G401 (cell line): ENCODE measurements at regions not wholly inside any gene's neighbourhood (a gene's known extent, or its start where the extent isn't known, plus 50 kb on each side); places are given as distances from the start of the nearest gene placed in this dataset.

ENCODE experiments used
- DNase-seq: peaks from one replicate; pipeline ENCODE4 v3.0.0-alpha.2; 2015; ENCODE audit warnings: low spot score
- in situ Hi-C: cut with HindIII; loops from 2 replicates; pipeline ENCODE4 v1.10.0; 2016; ENCODE audit warnings: low sequenced_read_pairs, mixed read lengths

GRCh38 chr10:14468023-14468441 is 137.3 kb upstream of the FRMD4A start:
- in situ Hi-C loops, result no loop called here

GRCh38 chr10:14466257-14466656 is 135.5 kb upstream of the FRMD4A start:
- in situ Hi-C loops, result no loop called here
- DNase-seq, result no peak

More at GRCh38 chr10:14468023-14468441, 137.3 kb upstream of the FRMD4A start:
- DNase-seq, result peak; percentile 62

- no peak for DNase-seq
- in situ Hi-C loops, result no loop called here
Observed at GRCh38 chr10:14460447-14460846, 129.7 kb upstream of the FRMD4A start.

GRCh38 chr10:14459665-14460064 is 128.9 kb upstream of the FRMD4A start:
- in situ Hi-C loops, result no loop called here
- DNase-seq, result no peak

- in situ Hi-C loops, result no loop called here
- DNase-seq, result no peak
Observed at GRCh38 chr10:14456870-14457266, 126.1 kb upstream of the FRMD4A start.

GRCh38 chr10:14456218-14456869 is 125.6 kb upstream of the FRMD4A start:
- DNase-seq, result no peak
- in situ Hi-C loops, result no loop called here

GRCh38 chr10:14454629-14455028 is 123.9 kb upstream of the FRMD4A start:
- in situ Hi-C loops, result no loop called here
- DNase-seq, result no peak

GRCh38 chr10:14454206-14454605 is 123.5 kb upstream of the FRMD4A start:
- in situ Hi-C loops, result no loop called here

GRCh38 chr10:14453593-14453992 is 122.9 kb upstream of the FRMD4A start:
- DNase-seq, result no peak
- in situ Hi-C loops, result no loop called here

More at GRCh38 chr10:14454206-14454605, 123.5 kb upstream of the FRMD4A start:
- no peak for DNase-seq

- in situ Hi-C loops, result no loop called here
- DNase-seq, result no peak
Observed at GRCh38 chr10:14451341-14451740, 120.6 kb upstream of the FRMD4A start.

GRCh38 chr10:14450041-14450491 is 119.3 kb upstream of the FRMD4A start:
- in situ Hi-C loops, result no loop called here
- no peak for DNase-seq

GRCh38 chr10:14449293-14449815 is 118.6 kb upstream of the FRMD4A start:
- in situ Hi-C loops, result no loop called here
- DNase-seq, result no peak

- in situ Hi-C loops, result no loop called here
- no peak for DNase-seq
Observed at GRCh38 chr10:14448197-14448990, 117.7 kb upstream of the FRMD4A start.

GRCh38 chr10:14447094-14447839 is 116.5 kb upstream of the FRMD4A start:
- no peak for DNase-seq
- in situ Hi-C loops, result no loop called here

- DNase-seq, result peak; percentile 55
- in situ Hi-C loops, result no loop called here
Observed at GRCh38 chr10:14439451-14440259, 108.9 kb upstream of the FRMD4A start.

GRCh38 chr10:14438576-14438975 is 107.9 kb upstream of the FRMD4A start:
- DNase-seq, result no peak
- in situ Hi-C loops, result no loop called here

- in situ Hi-C loops, result no loop called here
- DNase-seq, result peak; percentile 32
Observed at GRCh38 chr10:14438057-14438456, 107.3 kb upstream of the FRMD4A start.

- no peak for DNase-seq
- in situ Hi-C loops, result no loop called here
Observed at GRCh38 chr10:14435976-14436632, 105.4 kb upstream of the FRMD4A start.
